Esophagus muscularis mucosa (tissue), 4 donors: ENCODE measurements at regions not wholly inside any gene's neighbourhood (a gene's known extent, or its start where the extent isn't known, plus 50 kb on each side); places are given as distances from the start of the nearest gene placed in this dataset.

Source experiments
- DNase-seq: peaks from one replicate; pipeline ENCODE4 v3.0.0-alpha.2; 2017; ENCODE audit errors: extremely low spot score
- H3K27ac ChIP-seq, 4 donors: fragments of 200-600 bp; sonication (generic); replicated peaks in 1 of 4; 1 replicate in 3 of 4; 2 replicates in 1 of 4; pipeline ENCODE4 v1.5.1; 2016 to 2019; ENCODE audit warnings: mild to moderate bottlenecking in 1 of 4
- H3K27me3 ChIP-seq, 4 donors: fragments of 200-600 bp; sonication (generic); one replicate each; pipeline versions ENCODE4 v1.5.1 to v1.6.0; 2016 to 2019
- H3K36me3 ChIP-seq, 4 donors: fragments of 200-600 bp; sonication (generic); one replicate each; pipeline ENCODE4 v1.5.1; 2016 to 2019
- H3K4me1 ChIP-seq, 4 donors: fragments of 200-600 bp; sonication (generic); one replicate each; pipeline ENCODE4 v1.5.1; 2016 to 2019
- H3K4me3 ChIP-seq, 4 donors: fragments of 200-600 bp; sonication (generic); 1 replicate in 2 of 4; 2 replicates in 2 of 4; pipeline ENCODE4 v1.5.1; 2016 to 2019; ENCODE audit warnings: mild to moderate bottlenecking in 4 of 4, moderate library complexity in 1 of 4
- H3K9me3 ChIP-seq, 4 donors: fragments of 200-600 bp; sonication (generic); 1 replicate in 3 of 4; 2 replicates in 1 of 4; pipeline ENCODE4 v1.5.1; 2016 to 2019
- CTCF ChIP-seq, 3 experiments: fragments of 200-600 bp in 2 of 3; fragments of 450-650 bp in 1 of 3; sonication (generic) in 2 of 3; IDR thresholded peaks; one replicate each; pipeline ENCODE4 v1.5.1; 2017 to 2019; ENCODE audit warnings: antibody characterized with exemption in 3 of 3, mild to moderate bottlenecking in 2 of 3, moderate library complexity in 1 of 3
- EP300 ChIP-seq: sonication (generic); formaldehyde crosslinking; IDR thresholded peaks from one replicate; pipeline ENCODE4 v1.6.1; 2017; ENCODE audit warnings: antibody characterized with exemption
- POLR2A ChIP-seq: fragments of 450-650 bp; IDR thresholded peaks from one replicate; pipeline ENCODE4 v1.6.1; 2017; ENCODE audit warnings: antibody characterized with exemption, moderate library complexity, mild to moderate bottlenecking, low read depth
- POLR2AphosphoS5 ChIP-seq, 2 donors: sonication (generic); formaldehyde crosslinking; IDR thresholded peaks; one replicate each; pipeline ENCODE4 v1.6.1; 2017; ENCODE audit warnings: antibody characterized with exemption in 2 of 2
- WGBS: methylation state at CpG from one replicate; pipeline ENCODE4 v1.1.5; 2018; 5-methylcytosine and 5-hydroxymethylcytosine counted together
- intact Hi-C: fragments of 100-400 bp; cut with DNase I; formaldehyde crosslinking; loops from one replicate; pipeline ENCODE4 v1.15.1; 2023

DNA sequence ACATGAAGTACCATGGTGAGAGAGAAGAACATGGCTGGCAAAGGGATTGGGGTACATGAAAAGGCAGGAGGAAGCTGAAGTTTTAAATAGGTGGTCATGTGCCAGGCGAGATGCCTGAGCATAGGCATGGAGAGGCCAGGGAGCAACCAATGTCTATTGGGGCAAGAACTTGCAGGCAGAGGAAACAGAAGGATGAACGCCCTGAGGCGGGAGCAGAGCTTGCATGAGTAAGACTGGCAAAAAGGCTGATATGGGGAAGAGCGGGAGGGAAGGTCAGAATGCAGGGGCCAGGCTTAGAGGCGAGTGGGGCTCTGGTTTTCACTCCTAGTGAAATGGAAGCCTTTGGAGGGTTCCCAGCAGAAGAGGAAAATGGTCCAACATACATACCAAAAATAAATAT, 52.5 kb upstream of the VSTM5 start:
- Histone ChIP-seq H3K27me3 (peaks cover 0 to 12% (median 0%) of the 10 kb centered on the region in 4 donors), H3K36me3 (no peaks in the 10 kb centered on the region), H3K27ac (no peak overlapping the region), H3K9me3 (no peaks in the 10 kb centered on the region), H3K4me3 (no peak overlapping the region), H3K4me1 (peaks cover 0 to 20% (median 13%) of the 10 kb centered on the region in 4 donors)
- 78% methylated on average over 5 of the region's 5 CpGs for WGBS
- DNase-seq: peak; percentile 75
- TF ChIP-seq POLR2AphosphoS5 (IDR thresholded peaks at IDR 0.05) (no peak), POLR2A (no peak), EP300 (no peak), CTCF (IDR thresholded peaks at IDR 0.05) (no peak)
- intact Hi-C loops: no loop called here

DNA sequence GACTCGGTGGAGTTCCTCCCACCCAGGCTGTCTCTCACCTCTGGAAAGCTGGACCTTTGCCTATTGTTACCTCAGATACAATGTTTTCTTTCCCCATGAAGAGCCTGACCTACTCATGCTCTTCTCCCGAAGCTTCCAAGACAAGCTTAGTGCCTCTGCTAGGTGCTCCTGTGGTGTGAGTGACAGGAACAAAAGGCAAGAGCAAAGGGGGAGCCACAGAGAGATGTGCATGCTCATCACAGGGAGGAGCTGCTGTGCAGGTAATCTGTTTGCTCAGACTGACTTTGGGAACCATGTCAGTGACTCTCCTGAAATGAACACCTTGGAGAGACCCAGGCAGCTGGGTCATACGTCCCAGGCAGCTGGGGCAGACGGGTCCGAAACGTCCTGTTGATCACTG, 53.6 kb upstream of the VSTM5 start:
- Histone ChIP-seq H3K4me1 (peaks cover 0 to 20% (median 13%) of the 10 kb centered on the region in 4 donors), H3K27me3 (peaks cover 0 to 12% (median 0%) of the 10 kb centered on the region in 4 donors), H3K36me3 (no peaks in the 10 kb centered on the region), H3K4me3 (no peak overlapping the region), H3K9me3 (no peaks in the 10 kb centered on the region), H3K27ac (no peak overlapping the region)
- intact Hi-C loops: no loop called here
- no peak for DNase-seq
- WGBS: 42% methylated on average over 6 of the region's 6 CpGs
- no peak for TF ChIP-seq POLR2AphosphoS5 (IDR thresholded peaks at IDR 0.05)
- TF ChIP-seq POLR2A: no peak
- no peak for TF ChIP-seq CTCF (IDR thresholded peaks at IDR 0.05)
- no peak for TF ChIP-seq EP300

DNA sequence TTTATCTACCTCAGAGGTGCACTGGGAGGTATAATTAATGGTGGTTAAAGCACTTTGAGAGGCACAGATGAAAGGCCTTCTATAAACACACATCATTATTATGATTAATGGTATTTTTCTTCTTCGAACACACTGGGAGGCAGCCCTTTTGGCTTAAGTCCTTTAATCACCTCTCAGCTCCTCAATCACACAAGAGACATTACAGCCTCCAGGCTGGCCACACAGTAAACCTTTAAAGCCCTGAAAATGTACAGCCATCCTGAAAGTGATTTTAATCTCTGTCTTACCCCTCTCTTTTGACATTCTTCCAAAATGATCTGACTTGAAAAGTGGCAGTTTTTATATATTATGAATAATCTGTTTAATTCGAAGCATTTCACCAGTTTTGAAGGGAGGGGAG, 54.3 kb upstream of the VSTM5 start:
- Histone ChIP-seq H3K27me3 (peaks cover 0 to 12% (median 0%) of the 10 kb centered on the region in 4 donors), H3K4me1 (peaks cover 0 to 20% (median 13%) of the 10 kb centered on the region in 4 donors), H3K9me3 (no peaks in the 10 kb centered on the region), H3K36me3 (no peaks in the 10 kb centered on the region), H3K4me3 (no peak overlapping the region), H3K27ac (no peak overlapping the region)
- DNase-seq: no peak
- whole genome bisulfite sequencing: 9% methylated on average over 2 of the region's 2 CpGs
- intact Hi-C loops: no loop called here
- TF ChIP-seq POLR2AphosphoS5 (IDR thresholded peaks at IDR 0.05): no peak
- no peak for TF ChIP-seq EP300
- no peak for TF ChIP-seq POLR2A
- no peak for TF ChIP-seq CTCF (IDR thresholded peaks at IDR 0.05)

DNA sequence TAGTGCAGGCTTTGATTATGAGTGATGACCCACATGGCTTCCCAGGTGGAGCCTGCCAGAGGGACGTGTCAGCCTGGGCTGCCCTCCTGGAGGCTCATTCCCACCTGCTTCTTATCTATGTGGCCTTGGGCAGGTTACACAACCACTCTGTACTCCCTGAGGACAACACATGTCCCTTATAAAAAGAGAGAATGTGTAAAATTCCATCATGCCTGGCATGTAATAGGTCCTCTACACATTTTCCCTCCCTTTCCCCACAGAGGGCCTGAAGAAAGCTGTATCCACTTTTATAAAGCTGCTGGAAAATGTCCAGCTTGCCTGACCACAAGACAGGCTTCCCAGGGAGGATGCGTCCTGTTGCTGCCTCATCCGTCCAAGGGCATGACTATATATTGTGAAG, 55.0 kb upstream of the VSTM5 start:
- H3K36me3 ChIP-seq: no peaks in the 10 kb centered on the region
- no peaks in the 10 kb centered on the region for H3K9me3 ChIP-seq
- no peak overlapping the region for H3K4me3 ChIP-seq
- 54% methylated on average over 3 of the region's 3 CpGs for WGBS
- DNase-seq: no peak
- no peak overlapping the region for H3K27ac ChIP-seq
- TF ChIP-seq CTCF (IDR thresholded peaks at IDR 0.05): no peak
- no peak for TF ChIP-seq EP300
- TF ChIP-seq POLR2A: no peak
- TF ChIP-seq POLR2AphosphoS5 (IDR thresholded peaks at IDR 0.05): no peak
- intact Hi-C loops: no loop called here
- peaks cover 0 to 12% (median 0%) of the 10 kb centered on the region in 4 donors for H3K27me3 ChIP-seq
- peaks cover 0 to 20% (median 13%) of the 10 kb centered on the region in 4 donors for H3K4me1 ChIP-seq

GRCh38 chr11:93906486-93906885, 56.1 kb upstream of the VSTM5 start:
- Histone ChIP-seq H3K27ac (no peak overlapping the region), H3K4me3 (no peak overlapping the region), H3K27me3 (peaks cover 0 to 5% (median 0%) of the 10 kb centered on the region in 4 donors), H3K36me3 (no peaks in the 10 kb centered on the region), H3K9me3 (no peaks in the 10 kb centered on the region), H3K4me1 (peaks cover 0 to 20% (median 13%) of the 10 kb centered on the region in 4 donors)
- WGBS: 52% methylated on average over 2 of the region's 2 CpGs
- intact Hi-C loops: no loop called here
- no peak for DNase-seq
- TF ChIP-seq CTCF (IDR thresholded peaks at IDR 0.05) (no peak), EP300 (no peak)
